HEK293 (cell line): ENCODE measurements at regions not wholly inside any gene's neighbourhood (a gene's known extent, or its start where the extent isn't known, plus 50 kb on each side); places are given as distances from the start of the nearest gene placed in this dataset.

Experiments
- CTCF ChIA-PET: fragments of 350-600 bp; formaldehyde crosslinking; extraction: SDS; loops from one replicate; lab custom pipeline; 2021; ENCODE audit warnings: antibody characterized with exemption; lab: Yijun Ruan, JAX
- POLR2A ChIA-PET: fragments of 300-600 bp; formaldehyde crosslinking; extraction: SDS; loops from one replicate; lab custom pipeline; 2020; ENCODE audit warnings: antibody characterized with exemption, inconsistent platforms; lab: Yijun Ruan, JAX
- H3K27ac ChIP-seq: fragments of 200-500 bp; sonication (Bioruptor generic); 2 replicates; pipeline ENCODE4 v1.5.1; 2014; ENCODE audit warnings: low read depth, low read length, control low read depth, inconsistent platforms; ENCODE audit errors: extremely low read depth
- H3K36me3 ChIP-seq, 2 experiments: fragments of 200-500 bp in 1 of 2; sonication (Bioruptor generic) in 1 of 2; 1 replicate in 1 of 2; 2 replicates in 1 of 2; pipeline ENCODE4 v1.5.1; 2014 to 2017; ENCODE audit warnings: inconsistent platforms in 2 of 2, low read length in 2 of 2; ENCODE audit not compliant: control insufficient read depth in 2 of 2, insufficient read depth in 1 of 2
- H3K4me1 ChIP-seq: fragments of 200-500 bp; sonication (Bioruptor generic); 2 replicates; pipeline ENCODE4 v1.5.1; 2014; ENCODE audit warnings: mild to moderate bottlenecking, low read length, inconsistent platforms; ENCODE audit not compliant: control insufficient read depth, insufficient read depth
- H3K4me3 ChIP-seq: 2 replicates; pipeline ENCODE4 v1.5.1; 2011; ENCODE audit warnings: low read depth, mild to moderate bottlenecking, control low read depth, low read length, moderate library complexity
- H3K9me3 ChIP-seq: fragments of 200-500 bp; sonication (Bioruptor generic); 2 replicates; pipeline ENCODE4 v1.5.1; 2014; ENCODE audit warnings: low read depth, low read length, inconsistent platforms; ENCODE audit not compliant: control insufficient read depth, insufficient read depth
- BCL11A ChIP-seq: fragments of 450-650 bp; formaldehyde crosslinking; IDR thresholded peaks from 2 replicates; pipeline ENCODE4 v1.5.1; 2016; ENCODE audit warnings: low read depth, missing biosample characterization, missing genetic modification characterization
- HOXC10 ChIP-seq: sonication (generic); formaldehyde crosslinking; IDR thresholded peaks from 2 replicates; pipeline ENCODE4 v1.8.1; 2023; ENCODE audit warnings: mild to moderate bottlenecking, missing genetic modification reagents
- REPIN1 ChIP-seq: fragments of 450-650 bp; formaldehyde crosslinking; IDR thresholded peaks from 2 replicates; pipeline ENCODE4 v1.5.1; 2017; ENCODE audit warnings: missing biosample characterization, missing genetic modification characterization, low read depth
- ZBTB10 ChIP-seq: fragments of 450-650 bp; formaldehyde crosslinking; IDR thresholded peaks from 2 replicates; pipeline ENCODE4 v1.5.1; 2016; ENCODE audit warnings: missing biosample characterization, missing genetic modification characterization
- ZBTB21 ChIP-seq: fragments of 450-650 bp; formaldehyde crosslinking; IDR thresholded peaks from 2 replicates; pipeline ENCODE4 v1.5.1; 2017; ENCODE audit warnings: missing biosample characterization, missing genetic modification characterization
- ZBTB8A ChIP-seq: fragments of 450-650 bp; formaldehyde crosslinking; IDR thresholded peaks from 2 replicates; pipeline ENCODE4 v1.5.1; 2016; ENCODE audit warnings: missing biosample characterization, missing genetic modification characterization
- ZIC2 ChIP-seq: fragments of 450-650 bp; formaldehyde crosslinking; IDR thresholded peaks from 2 replicates; pipeline ENCODE4 v1.5.1; 2016; ENCODE audit warnings: missing biosample characterization, missing genetic modification characterization
- ZNF175 ChIP-seq: fragments of 450-650 bp; formaldehyde crosslinking; IDR thresholded peaks from 2 replicates; pipeline ENCODE4 v1.5.1; 2016; ENCODE audit warnings: missing biosample characterization, missing genetic modification characterization
- ZNF221 ChIP-seq: fragments of 450-650 bp; formaldehyde crosslinking; IDR thresholded peaks from 2 replicates; pipeline ENCODE4 v1.5.1; 2017; ENCODE audit warnings: missing biosample characterization, missing genetic modification characterization, borderline replicate concordance
- ZNF24 ChIP-seq: fragments of 450-650 bp; formaldehyde crosslinking; IDR thresholded peaks from 2 replicates; pipeline ENCODE4 v1.5.1; 2016; ENCODE audit warnings: missing biosample characterization, missing genetic modification characterization
- ZNF302 ChIP-seq: fragments of 450-650 bp; formaldehyde crosslinking; IDR thresholded peaks from 2 replicates; pipeline ENCODE4 v1.5.1; 2016; ENCODE audit warnings: missing biosample characterization, missing genetic modification characterization, low read depth
- ZNF350 ChIP-seq: fragments of 450-650 bp; formaldehyde crosslinking; IDR thresholded peaks from 2 replicates; pipeline ENCODE4 v1.5.0; 2017; ENCODE audit warnings: missing biosample characterization, mild to moderate bottlenecking, missing genetic modification characterization
- ZNF416 ChIP-seq: fragments of 450-650 bp; formaldehyde crosslinking; IDR thresholded peaks from 2 replicates; pipeline ENCODE4 v1.5.1; 2016; ENCODE audit warnings: missing biosample characterization, missing genetic modification characterization
- ZNF433 ChIP-seq: fragments of 450-650 bp; formaldehyde crosslinking; IDR thresholded peaks from 2 replicates; pipeline ENCODE4 v1.5.1; 2016; ENCODE audit warnings: missing biosample characterization, missing genetic modification characterization, low read depth
- ZNF449 ChIP-seq: fragments of 450-650 bp; formaldehyde crosslinking; IDR thresholded peaks from 2 replicates; pipeline ENCODE4 v1.5.1; 2017; ENCODE audit warnings: missing biosample characterization, mild to moderate bottlenecking, missing genetic modification characterization, moderate library complexity
- ZNF544 ChIP-seq: fragments of 450-650 bp; formaldehyde crosslinking; IDR thresholded peaks from 2 replicates; pipeline ENCODE4 v1.5.0; 2017; ENCODE audit warnings: missing biosample characterization, missing genetic modification characterization
- ZNF585B ChIP-seq: fragments of 450-650 bp; formaldehyde crosslinking; IDR thresholded peaks from 2 replicates; pipeline ENCODE4 v1.5.1; 2016; ENCODE audit warnings: missing biosample characterization, missing genetic modification characterization
- ZNF623 ChIP-seq: fragments of 450-650 bp; formaldehyde crosslinking; IDR thresholded peaks from 2 replicates; pipeline ENCODE4 v1.5.1; 2016; ENCODE audit warnings: missing biosample characterization, missing genetic modification characterization
- ZNF658 ChIP-seq: fragments of 450-650 bp; formaldehyde crosslinking; IDR thresholded peaks from 2 replicates; pipeline ENCODE4; 2016; ENCODE audit warnings: missing biosample characterization, missing genetic modification characterization
- ZNF704 ChIP-seq: fragments of 450-650 bp; formaldehyde crosslinking; IDR thresholded peaks from 2 replicates; pipeline ENCODE4 v1.5.1; 2016; ENCODE audit warnings: missing biosample characterization, missing genetic modification characterization
- ZSCAN16 ChIP-seq: fragments of 450-650 bp; formaldehyde crosslinking; IDR thresholded peaks from 2 replicates; pipeline ENCODE4 v1.5.1; 2016; ENCODE audit warnings: missing biosample characterization, missing genetic modification characterization
- TF ChIP-seq, protein P1 (sequence below): fragments of 450-650 bp; formaldehyde crosslinking; IDR thresholded peaks from 2 replicates; pipeline ENCODE4 v1.5.1; 2016; ENCODE audit warnings: missing biosample characterization, missing genetic modification characterization
- TF ChIP-seq, protein P2 (sequence below): fragments of 450-650 bp; formaldehyde crosslinking; IDR thresholded peaks from 2 replicates; pipeline ENCODE4 v1.5.1; 2016; ENCODE audit warnings: missing biosample characterization, missing genetic modification characterization

- H3K27ac ChIP-seq, result no peak overlapping the region
- H3K9me3 ChIP-seq, result no peaks in the 10 kb centered on the region
- no peaks in the 10 kb centered on the region for H3K36me3 ChIP-seq
- ChIA-PET CTCF (interaction anchor here (0.6 kb wide), 1 partner anchor 13 kb away, joined by 3 read pairs; no protein-coding TSS in a partner anchor), POLR2A (interaction anchor here (2.1 kb wide), 1 partner anchor 24 kb away, joined by 5 read pairs; no protein-coding TSS in a partner anchor)
- TF ChIP-seq ZIC2 (tag by site-specific recombination) (peak; percentile 78), ZNF302 (tag by site-specific recombination) (no peak), ZNF585B (tag by site-specific recombination) (peak; percentile 59)
- TF ChIP-seq, protein P1, sequence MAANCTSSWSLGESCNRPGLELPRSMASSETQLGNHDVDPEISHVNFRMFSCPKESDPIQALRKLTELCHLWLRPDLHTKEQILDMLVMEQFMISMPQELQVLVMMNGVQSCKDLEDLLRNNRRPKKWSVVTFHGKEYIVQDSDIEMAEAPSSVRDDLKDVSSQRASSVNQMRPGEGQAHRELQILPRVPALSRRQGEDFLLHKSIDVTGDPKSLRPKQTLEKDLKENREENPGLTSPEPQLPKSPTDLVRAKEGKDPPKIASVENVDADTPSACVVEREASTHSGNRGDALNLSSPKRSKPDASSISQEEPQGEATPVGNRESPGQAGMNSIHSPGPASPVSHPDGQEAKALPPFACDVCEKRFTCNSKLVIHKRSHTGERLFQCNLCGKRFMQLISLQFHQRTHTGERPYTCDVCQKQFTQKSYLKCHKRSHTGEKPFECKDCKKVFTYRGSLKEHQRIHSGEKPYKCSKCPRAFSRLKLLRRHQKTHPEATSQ, result no peak
- no peak overlapping the region for H3K4me3 ChIP-seq
- peaks cover 12% of the 10 kb centered on the region for H3K4me1 ChIP-seq
These were observed 72.9 kb upstream of the WNT7B start for GRCh38 chr22:46049726-46050450.

GRCh38 chr22:46050451-46050845 is 73.5 kb upstream of the WNT7B start:
- Histone ChIP-seq H3K4me1 (peaks cover 16% of the 10 kb centered on the region), H3K4me3 (no peak overlapping the region), H3K9me3 (no peaks in the 10 kb centered on the region), H3K36me3 (no peaks in the 10 kb centered on the region), H3K27ac (no peak overlapping the region)
- POLR2A ChIA-PET, result interaction anchor here (1.4 to 2.1 kb wide), 2 partner anchors 23 to 37 kb away, joined by 3 to 5 read pairs; no protein-coding TSS in a partner anchor
- TF ChIP-seq ZSCAN16 (no peak), ZNF449 (tag by site-specific recombination) (no peak), ZBTB21 (tag by site-specific recombination) (no peak), ZNF416 (tag by site-specific recombination) (no peak), ZBTB8A (no peak), ZNF175 (tag by site-specific recombination) (no peak), ZNF704 (tag by site-specific recombination) (no peak), ZNF221 (tag by site-specific recombination) (no peak), ZNF350 (tag by site-specific recombination) (no peak), ZNF658 (tag by site-specific recombination) (no peak), ZBTB10 (tag by site-specific recombination) (no peak), REPIN1 (tag by site-specific recombination) (no peak), ZNF544 (no peak), ZNF433 (no peak), ZNF24 (tag by site-specific recombination) (no peak), BCL11A (no peak), ZNF623 (no peak), HOXC10 (CRISPR knock-in tag) (no peak)
- TF ChIP-seq, protein P2, sequence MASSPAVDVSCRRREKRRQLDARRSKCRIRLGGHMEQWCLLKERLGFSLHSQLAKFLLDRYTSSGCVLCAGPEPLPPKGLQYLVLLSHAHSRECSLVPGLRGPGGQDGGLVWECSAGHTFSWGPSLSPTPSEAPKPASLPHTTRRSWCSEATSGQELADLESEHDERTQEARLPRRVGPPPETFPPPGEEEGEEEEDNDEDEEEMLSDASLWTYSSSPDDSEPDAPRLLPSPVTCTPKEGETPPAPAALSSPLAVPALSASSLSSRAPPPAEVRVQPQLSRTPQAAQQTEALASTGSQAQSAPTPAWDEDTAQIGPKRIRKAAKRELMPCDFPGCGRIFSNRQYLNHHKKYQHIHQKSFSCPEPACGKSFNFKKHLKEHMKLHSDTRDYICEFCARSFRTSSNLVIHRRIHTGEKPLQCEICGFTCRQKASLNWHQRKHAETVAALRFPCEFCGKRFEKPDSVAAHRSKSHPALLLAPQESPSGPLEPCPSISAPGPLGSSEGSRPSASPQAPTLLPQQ (tag by site-specific recombination), result no peak
- CTCF ChIA-PET, result interaction anchor here (1.2 kb wide), 1 partner anchor 14 kb away, joined by 3 read pairs; no protein-coding TSS in a partner anchor
